Breast epithelium (tissue), 3 donors: ENCODE measurements at regions not wholly inside any gene's neighbourhood (a gene's known extent, or its start where the extent isn't known, plus 50 kb on each side); places are given as distances from the start of the nearest gene placed in this dataset.

Experiments used
- CTCF ChIP-seq, 3 donors: fragments of 450-650 bp; IDR thresholded peaks; one replicate each; pipeline ENCODE4 v1.5.1; 2016 to 2017; ENCODE audit warnings: antibody characterized with exemption in 3 of 3, mild to moderate bottlenecking in 3 of 3, moderate library complexity in 3 of 3
- POLR2A ChIP-seq: fragments of 450-650 bp; IDR thresholded peaks from one replicate; pipeline ENCODE4 v1.6.1; 2016; ENCODE audit warnings: antibody characterized with exemption, mild to moderate bottlenecking, moderate library complexity

GRCh38 chr3:3745693-3746092 lies 53.5 kb upstream of the LRRN1 start:
- TF ChIP-seq CTCF (IDR thresholded peaks at IDR 0.05) (no peak), POLR2A (no peak)
